ENCODE measurements at regions not wholly inside any gene's neighbourhood (a gene's known extent, or its start where the extent isn't known, plus 50 kb on each side); places are given as distances from the start of the nearest gene placed in this dataset.

GRCh38 chrX:150052226-150052625, 113.9 kb upstream of the EOLA2 start:
- no peaks in the 10 kb centered on the region for H3K27me3 ChIP-seq
- no peak for TF ChIP-seq CTCF (IDR thresholded peaks at IDR 0.05; ENCODE audit: low read depth, low read length)
- no peak for DNase-seq
- no peaks in the 10 kb centered on the region for H3K9me3 ChIP-seq
- no peak overlapping the region for H3K4me3 ChIP-seq (ENCODE audit: low read depth, low read length)
- no peaks in the 10 kb centered on the region for H3K4me1 ChIP-seq
- H3K36me3 ChIP-seq, result no peaks in the 10 kb centered on the region

- DNase-seq, result no peak
- TF ChIP-seq CTCF (IDR thresholded peaks at IDR 0.05; ENCODE audit: low read depth, low read length), result no peak
- no peaks in the 10 kb centered on the region for H3K27me3 ChIP-seq
These were observed 120.4 kb upstream of the EOLA2 start for GRCh38 chrX:150058728-150059127.

GRCh38 chrX:150060406-150060805, 122.1 kb upstream of the EOLA2 start:
- no peaks in the 10 kb centered on the region for H3K27me3 ChIP-seq
- no peak overlapping the region for H3K4me3 ChIP-seq (ENCODE audit: low read depth, low read length)
- no peak for TF ChIP-seq CTCF (IDR thresholded peaks at IDR 0.05; ENCODE audit: low read depth, low read length)
- no peaks in the 10 kb centered on the region for H3K9me3 ChIP-seq
- H3K36me3 ChIP-seq, result no peaks in the 10 kb centered on the region
- no peaks in the 10 kb centered on the region for H3K4me1 ChIP-seq
- DNase-seq, result no peak

More at GRCh38 chrX:150058728-150059127, 120.4 kb upstream of the EOLA2 start:
- H3K4me1 ChIP-seq, result no peaks in the 10 kb centered on the region
- no peak overlapping the region for H3K4me3 ChIP-seq (ENCODE audit: low read depth, low read length)
- no peaks in the 10 kb centered on the region for H3K9me3 ChIP-seq
- no peaks in the 10 kb centered on the region for H3K36me3 ChIP-seq

- no peaks in the 10 kb centered on the region for H3K36me3 ChIP-seq
- H3K27me3 ChIP-seq, result no peaks in the 10 kb centered on the region
- DNase-seq, result no peak
- no peaks in the 10 kb centered on the region for H3K9me3 ChIP-seq
- H3K4me1 ChIP-seq, result no peaks in the 10 kb centered on the region
- TF ChIP-seq CTCF (IDR thresholded peaks at IDR 0.05; ENCODE audit: low read depth, low read length), result no peak
- no peak overlapping the region for H3K4me3 ChIP-seq (ENCODE audit: low read depth, low read length)
These were observed 124.2 kb upstream of the EOLA2 start for GRCh38 chrX:150062292-150063137.

- no peak for DNase-seq
- no peaks in the 10 kb centered on the region for H3K4me1 ChIP-seq
- H3K36me3 ChIP-seq, result no peaks in the 10 kb centered on the region
- no peak for TF ChIP-seq CTCF (IDR thresholded peaks at IDR 0.05; ENCODE audit: low read depth, low read length)
- H3K27me3 ChIP-seq, result no peaks in the 10 kb centered on the region
- H3K9me3 ChIP-seq, result no peaks in the 10 kb centered on the region
- no peak overlapping the region for H3K4me3 ChIP-seq (ENCODE audit: low read depth, low read length)
These were observed 124.8 kb upstream of the EOLA2 start for GRCh38 chrX:150063138-150063518.

- Histone ChIP-seq H3K36me3 (no peaks in the 10 kb centered on the region), H3K4me3 (ENCODE audit: low read depth, low read length) (no peak overlapping the region), H3K27me3 (no peaks in the 10 kb centered on the region), H3K9me3 (no peaks in the 10 kb centered on the region), H3K4me1 (no peaks in the 10 kb centered on the region)
- TF ChIP-seq CTCF (IDR thresholded peaks at IDR 0.05; ENCODE audit: low read depth, low read length), result no peak
- no peak for DNase-seq
These were observed 125.4 kb upstream of the EOLA2 start for GRCh38 chrX:150063674-150064073.
